IMR-90 (cell line): ENCODE measurements at regions not wholly inside any gene's neighbourhood (a gene's known extent, or its start where the extent isn't known, plus 50 kb on each side); places are given as distances from the start of the nearest gene placed in this dataset.

Source experiments
- ATAC-seq: fragments of 200-7000 bp; cut with Tn5 transposase; 2 replicates; pipeline ENCODE4 v1.9.1; 2020; ENCODE audit warnings: low read depth, mild to moderate bottlenecking, moderate library complexity
- BruUV-seq: library from RNA; stranded (reverse); fragments of 400-500 nt; replicated peaks from 2 replicates; lab custom pipeline; 2021; lab: Mats Ljungman, UMichigan
- CTCF ChIA-PET: fragments of 300-600 bp; formaldehyde crosslinking; extraction: SDS; loops from one replicate; lab custom pipeline; 2021; ENCODE audit warnings: antibody characterized with exemption; lab: Yijun Ruan, JAX
- POLR2A ChIA-PET: fragments of 300-600 bp; sonication (Branson Sonifier 250); formaldehyde crosslinking; loops from one replicate; lab custom pipeline; 2022; ENCODE audit warnings: antibody characterized with exemption; ENCODE audit not compliant: unreplicated experiment; lab: Charles Lee
- DNase-seq: peaks from one replicate; pipeline ENCODE4 v3.0.0; 2013
- H2AFZ ChIP-seq: replicated peaks from 2 replicates; pipeline ENCODE3; 2013; ENCODE audit warnings: low read length, mild to moderate bottlenecking; ENCODE audit not compliant: poor library complexity
- H2AK5ac ChIP-seq: 2 replicates; pipeline ENCODE4 v1.6.1; 2013; ENCODE audit warnings: low read depth, low read length, inconsistent platforms
- H2AK9ac ChIP-seq: replicated peaks from 2 replicates; pipeline ENCODE3; 2013; ENCODE audit warnings: mild to moderate bottlenecking, low read depth, low read length, moderate library complexity; ENCODE audit not compliant: poor library complexity
- H2BK120ac ChIP-seq: 2 replicates; pipeline ENCODE4 v1.6.1; 2013; ENCODE audit warnings: low read depth, low read length, inconsistent platforms
- H2BK15ac ChIP-seq: 3 replicates; pipeline ENCODE4 v1.6.1; 2013; ENCODE audit warnings: low read depth, low read length, inconsistent platforms
- H2BK20ac ChIP-seq: 2 replicates; pipeline ENCODE4 v1.6.1; 2013; ENCODE audit warnings: low read depth, mild to moderate bottlenecking, inconsistent platforms, low read length, moderate library complexity
- H2BK5ac ChIP-seq: 2 replicates; pipeline ENCODE4 v1.6.1; 2013; ENCODE audit warnings: mild to moderate bottlenecking, low read depth, low read length, inconsistent platforms; ENCODE audit not compliant: poor library complexity, severe bottlenecking
- H3K14ac ChIP-seq: replicated peaks from 2 replicates; pipeline ENCODE4 v1.6.1; 2013; ENCODE audit warnings: low read depth, low read length, inconsistent platforms
- H3K18ac ChIP-seq: 2 replicates; pipeline ENCODE4 v1.6.1; 2013; ENCODE audit warnings: low read depth, low read length, control low read depth
- H3K23ac ChIP-seq: 2 replicates; pipeline ENCODE4 v1.6.1; 2013; ENCODE audit warnings: low read depth, low read length, inconsistent platforms
- H3K27ac ChIP-seq: 2 replicates; pipeline ENCODE4 v1.5.1; 2013; ENCODE audit warnings: mild to moderate bottlenecking, control low read depth, low read length; ENCODE audit not compliant: insufficient read depth
- H3K27me3 ChIP-seq: 2 replicates; pipeline ENCODE4 v1.6.1; 2013; ENCODE audit warnings: low read length; ENCODE audit not compliant: control insufficient read depth, insufficient read depth
- H3K36me3 ChIP-seq: 2 replicates; pipeline ENCODE4 v1.6.1; 2013; ENCODE audit warnings: low read length, mixed read lengths; ENCODE audit not compliant: control insufficient read depth, insufficient read depth
- H3K4ac ChIP-seq: 2 replicates; pipeline ENCODE4 v1.6.1; 2013; ENCODE audit warnings: low read depth, low read length, inconsistent platforms
- H3K4me1 ChIP-seq: 2 replicates; pipeline ENCODE4 v1.6.1; 2013; ENCODE audit warnings: low read length, mixed read lengths; ENCODE audit not compliant: control insufficient read depth, insufficient read depth
- H3K4me2 ChIP-seq: 2 replicates; pipeline ENCODE4 v1.6.1; 2013; ENCODE audit warnings: low read depth, mild to moderate bottlenecking, control low read depth, low read length, moderate library complexity
- H3K4me3 ChIP-seq: 2 replicates; pipeline ENCODE4 v1.5.1; 2013; ENCODE audit warnings: low read depth, mild to moderate bottlenecking, control low read depth, low read length, moderate library complexity; ENCODE audit not compliant: insufficient read depth
- H3K56ac ChIP-seq: 2 replicates; pipeline ENCODE4 v1.6.1; 2013; ENCODE audit warnings: low read length, inconsistent platforms; ENCODE audit not compliant: insufficient read depth; ENCODE audit errors: extremely low read depth
- H3K79me1 ChIP-seq, 2 experiments: 2 replicates each; pipeline ENCODE4 v1.6.1; 2013; ENCODE audit warnings: low read length in 2 of 2, inconsistent platforms in 1 of 2, low read depth in 1 of 2
- H3K9ac ChIP-seq: 2 replicates; pipeline ENCODE4 v1.6.1; 2013; ENCODE audit warnings: low read depth, low read length, control low read depth
- H3K9me1 ChIP-seq: 2 replicates; pipeline ENCODE4 v1.6.1; 2013; ENCODE audit warnings: low read length, inconsistent platforms; ENCODE audit not compliant: insufficient read depth
- H3K9me3 ChIP-seq: 2 replicates; pipeline ENCODE4 v1.6.1; 2013; ENCODE audit warnings: low read length; ENCODE audit not compliant: control insufficient read depth, insufficient read depth
- H4K20me1 ChIP-seq: 2 replicates; pipeline ENCODE4 v1.6.1; 2013; ENCODE audit warnings: low read length, inconsistent platforms; ENCODE audit not compliant: insufficient read depth
- H4K5ac ChIP-seq: 2 replicates; pipeline ENCODE4 v1.6.1; 2013; ENCODE audit warnings: mild to moderate bottlenecking, low read depth, low read length, control low read depth
- H4K8ac ChIP-seq, 2 experiments: 2 replicates each; pipeline ENCODE4 v1.6.1; 2013; ENCODE audit warnings: low read depth in 2 of 2, low read length in 2 of 2, control low read depth in 1 of 2, inconsistent platforms in 1 of 2
- H4K91ac ChIP-seq: 2 replicates; pipeline ENCODE4 v1.6.1; 2013; ENCODE audit warnings: low read depth, low read length, inconsistent platforms; ENCODE audit not compliant: insufficient read depth
- CHD1 ChIP-seq: IDR thresholded peaks from 2 replicates; pipeline ENCODE4 v1.6.1; 2012; ENCODE audit warnings: low read depth, low read length, improper control_type of control experiment
- CTCF ChIP-seq: conservative IDR thresholded peaks from 2 replicates; pipeline ENCODE4 v1.5.1; 2012; ENCODE audit warnings: mild to moderate bottlenecking, low read depth, low read length, improper control_type of control experiment
- ELK1 ChIP-seq: fragments of 150-350 bp; IDR thresholded peaks from 2 replicates; pipeline ENCODE4 v1.6.1; 2016; ENCODE audit warnings: low read depth, mild to moderate bottlenecking, low read length, moderate library complexity, borderline replicate concordance
- MAFK ChIP-seq: IDR thresholded peaks from 2 replicates; pipeline ENCODE4 v1.6.1; 2012; ENCODE audit warnings: low read depth, low read length, improper control_type of control experiment
- MAZ ChIP-seq: IDR thresholded peaks from 2 replicates; pipeline ENCODE4 v1.6.1; 2012; ENCODE audit warnings: low read depth, mild to moderate bottlenecking, low read length, improper control_type of control experiment, moderate library complexity, borderline replicate concordance
- POLR2A ChIP-seq: IDR thresholded peaks from 2 replicates; pipeline ENCODE4 v1.6.1; 2012; ENCODE audit warnings: mild to moderate bottlenecking, low read depth, low read length
- RAD21 ChIP-seq: IDR thresholded peaks from 2 replicates; pipeline ENCODE4 v1.6.1; 2012; ENCODE audit warnings: low read length, improper control_type of control experiment
- RFX5 ChIP-seq: IDR thresholded peaks from 2 replicates; pipeline ENCODE4 v1.8.0; 2012; ENCODE audit warnings: low read depth, mild to moderate bottlenecking, low read length, moderate library complexity
- SMC3 ChIP-seq: fragments of 150-350 bp; IDR thresholded peaks from 2 replicates; pipeline ENCODE4 v1.6.1; 2016; ENCODE audit warnings: low read depth, mild to moderate bottlenecking, antibody characterized with exemption, low read length, moderate library complexity
- USF2 ChIP-seq: fragments of 150-350 bp; IDR thresholded peaks from 2 replicates; pipeline ENCODE4 v1.6.1; 2017; ENCODE audit warnings: mild to moderate bottlenecking, antibody characterized with exemption, low read length, low read depth
- WGBS, 2 experiments: methylation state at CpG; one replicate each; pipeline versions ENCODE4 v1.1.5 to v1.1.7; 2013; ENCODE audit warnings: missing lambda C conversion rate in 2 of 2; ENCODE audit not compliant: insufficient read length in 1 of 2; ENCODE audit errors: extremely low coverage in 2 of 2; 5-methylcytosine and 5-hydroxymethylcytosine counted together
- dilution Hi-C: fragments of 300-500 bp; cut with HindIII; formaldehyde crosslinking; loops from one replicate; pipeline ENCODE4 v1.14.3; 2018; ENCODE audit warnings: low sequenced_read_pairs; ENCODE audit not compliant: unreplicated experiment
- in situ Hi-C: fragments of 300-500 bp; cut with MboI; formaldehyde crosslinking; loops from 3 replicates; pipeline ENCODE4 v1.14.3; 2019; ENCODE audit warnings: low sequenced_read_pairs, inconsistent platforms, mixed read lengths
- intact Hi-C: fragments of 100-400 bp; cut with micrococcal nuclease; formaldehyde crosslinking; loops from 2 replicates; pipeline ENCODE4 v1.10.0; 2022

- Histone ChIP-seq H3K36me3 (no peaks in the 10 kb centered on the region), H2AK5ac (peak overlapping the region; percentile 11; the same call in 1 of the 2 replicates), H4K5ac (no peak overlapping the region), H2BK120ac (no peak overlapping the region), H4K8ac (no peak overlapping the region), H2BK5ac (no peak overlapping the region), H2BK20ac (no peak overlapping the region), H3K18ac (no peak overlapping the region), H3K56ac (no peak overlapping the region), H3K79me1 (no peaks in the 10 kb centered on the region), H2BK15ac (no peak overlapping the region), H3K4me1 (no peaks in the 10 kb centered on the region; the same call in 1 of the 2 replicates), H3K9me1 (no peaks in the 10 kb centered on the region), H3K23ac (no peak overlapping the region), H3K4me3 (no peak overlapping the region), H3K9ac (no peak overlapping the region), H2AK9ac (no peak overlapping the region), H3K4ac (no peak overlapping the region), H3K27ac (no peak overlapping the region), H3K9me3 (peaks cover 7% of the 10 kb centered on the region; the same call in 1 of the 2 replicates), H3K4me2 (no peak overlapping the region), H3K27me3 (no peaks in the 10 kb centered on the region), H4K91ac (no peak overlapping the region), H4K20me1 (no peaks in the 10 kb centered on the region), H3K14ac (no peak overlapping the region), H2AFZ (no peak overlapping the region)
- ChIA-PET CTCF (interaction anchor here (1.4 kb wide), 1 partner anchor 12 kb away, joined by 3 read pairs; no protein-coding TSS in a partner anchor), POLR2A (no interaction called here)
- dilution Hi-C loops = no loop called here
- WGBS, 2 experiments = no CpG with 5 or more reads among the region's 1 CpG
- no TSS peak for BruUV-seq
- no peak for DNase-seq
- intact Hi-C loops = no loop called here
- TF ChIP-seq POLR2A = no peak
- TF ChIP-seq ELK1 = no peak
- no peak for TF ChIP-seq RAD21
- no peak for TF ChIP-seq CTCF
- no peak for TF ChIP-seq SMC3
- TF ChIP-seq CHD1 = no peak
- TF ChIP-seq MAZ = no peak
- no peak for TF ChIP-seq MAFK
- TF ChIP-seq USF2 = no peak
- TF ChIP-seq RFX5 = no peak
- in situ Hi-C loops = no loop called here
- no peak for ATAC-seq
These were observed 246.6 kb downstream of the BTG1 start for GRCh38 chr12:91899056-91899455.
